Keratinocyte (primary cell): ENCODE measurements at regions not wholly inside any gene's neighbourhood (a gene's known extent, or its start where the extent isn't known, plus 50 kb on each side); places are given as distances from the start of the nearest gene placed in this dataset.

Experiments used
- DNase-seq: peaks from one replicate; pipeline ENCODE4 v3.0.0-alpha.2; 2011; ENCODE audit warnings: low read depth, missing footprints, low spot score
- FAIRE-seq: peaks from 2 replicates; lab custom pipeline; 2011; peaks lifted over from hg19 to GRCh38; lab: Jason Lieb, UNC
- H2AFZ ChIP-seq: 2 replicates; pipeline ENCODE4 v1.6.0; 2012; ENCODE audit warnings: low read length, control low read depth, inconsistent platforms; ENCODE audit not compliant: control insufficient read depth
- H3K27ac ChIP-seq: 2 replicates; pipeline ENCODE4 v1.5.1; 2011; ENCODE audit warnings: low read length; ENCODE audit not compliant: control insufficient read depth, insufficient read depth
- H3K27me3 ChIP-seq: 3 replicates; pipeline ENCODE4 v1.6.0; 2011; ENCODE audit warnings: low read length; ENCODE audit not compliant: control insufficient read depth, insufficient read depth; ENCODE audit errors: extremely low read depth
- H3K36me3 ChIP-seq, 2 experiments: 2 replicates in 1 of 2; 3 replicates in 1 of 2; pipeline ENCODE4 v1.5.1; 2011; ENCODE audit warnings: low read length in 2 of 2, mild to moderate bottlenecking in 1 of 2; ENCODE audit not compliant: control insufficient read depth in 2 of 2, insufficient read depth in 2 of 2; ENCODE audit errors: extremely low read depth in 1 of 2
- H3K4me1 ChIP-seq: 3 replicates; pipeline ENCODE4 v1.5.1; 2011; ENCODE audit warnings: low read length; ENCODE audit not compliant: control insufficient read depth, insufficient read depth; ENCODE audit errors: extremely low read depth
- H3K4me2 ChIP-seq: 3 replicates; pipeline ENCODE4 v1.6.0; 2011; ENCODE audit warnings: low read depth, low read length; ENCODE audit not compliant: control insufficient read depth, insufficient read depth; ENCODE audit errors: extremely low read depth
- H3K4me3 ChIP-seq, 3 experiments: fragments of 200-600 bp in 1 of 3; sonication (generic) in 1 of 3; 2 replicates in 2 of 3; 3 replicates in 1 of 3; pipeline ENCODE4 v1.5.1; 2011 to 2016; ENCODE audit warnings: low read length in 3 of 3, mild to moderate bottlenecking in 3 of 3, control low read depth in 2 of 3, inconsistent platforms in 1 of 3, low read depth in 1 of 3, mixed read lengths in 1 of 3, mixed run types in 1 of 3, moderate library complexity in 1 of 3; ENCODE audit not compliant: control insufficient read depth in 2 of 3, insufficient read depth in 2 of 3; ENCODE audit errors: extremely low read depth in 1 of 3
- H3K79me2 ChIP-seq: 2 replicates; pipeline ENCODE4 v1.6.0; 2012; ENCODE audit warnings: low read length; ENCODE audit not compliant: control insufficient read depth, insufficient read depth
- H3K9ac ChIP-seq: 3 replicates; pipeline ENCODE4 v1.6.0; 2011; ENCODE audit warnings: low read length; ENCODE audit not compliant: control insufficient read depth, insufficient read depth; ENCODE audit errors: extremely low read depth
- H3K9me1 ChIP-seq: 3 replicates; pipeline ENCODE4 v1.6.0; 2011; ENCODE audit warnings: low read length; ENCODE audit not compliant: control insufficient read depth, insufficient read depth; ENCODE audit errors: extremely low read depth
- H3K9me3 ChIP-seq: 2 replicates; pipeline ENCODE4 v1.5.1; 2012; ENCODE audit warnings: low read depth, low read length; ENCODE audit not compliant: control insufficient read depth
- H4K20me1 ChIP-seq: 3 replicates; pipeline ENCODE4 v1.6.0; 2011; ENCODE audit warnings: low read length; ENCODE audit not compliant: control insufficient read depth, insufficient read depth; ENCODE audit errors: extremely low read depth
- CTCF ChIP-seq, 3 experiments: IDR thresholded peaks in 1 of 3; conservative IDR thresholded peaks in 1 of 3; optimal IDR thresholded peaks in 1 of 3; 2 replicates in 2 of 3; 3 replicates in 1 of 3; pipeline versions ENCODE3 to v1.5.1; 2011; ENCODE audit warnings: low read length in 3 of 3, mild to moderate bottlenecking in 3 of 3, moderate library complexity in 2 of 3, control low read depth in 1 of 3, inconsistent platforms in 1 of 3; ENCODE audit not compliant: insufficient read depth in 2 of 3; ENCODE audit errors: extremely low read depth in 1 of 3
- EZH2 ChIP-seq: IDR thresholded peaks from one replicate; pipeline ENCODE4 v1.6.1; 2012; ENCODE audit warnings: inconsistent platforms, mild to moderate bottlenecking, low read length, moderate library complexity
- dilution Hi-C: fragments of 300-500 bp; cut with MboI; formaldehyde crosslinking; loops from one replicate; pipeline ENCODE4 v1.7.0; 2020; ENCODE audit warnings: low sequenced_read_pairs; ENCODE audit not compliant: extremely low pct_ligation_motif_present

DNA sequence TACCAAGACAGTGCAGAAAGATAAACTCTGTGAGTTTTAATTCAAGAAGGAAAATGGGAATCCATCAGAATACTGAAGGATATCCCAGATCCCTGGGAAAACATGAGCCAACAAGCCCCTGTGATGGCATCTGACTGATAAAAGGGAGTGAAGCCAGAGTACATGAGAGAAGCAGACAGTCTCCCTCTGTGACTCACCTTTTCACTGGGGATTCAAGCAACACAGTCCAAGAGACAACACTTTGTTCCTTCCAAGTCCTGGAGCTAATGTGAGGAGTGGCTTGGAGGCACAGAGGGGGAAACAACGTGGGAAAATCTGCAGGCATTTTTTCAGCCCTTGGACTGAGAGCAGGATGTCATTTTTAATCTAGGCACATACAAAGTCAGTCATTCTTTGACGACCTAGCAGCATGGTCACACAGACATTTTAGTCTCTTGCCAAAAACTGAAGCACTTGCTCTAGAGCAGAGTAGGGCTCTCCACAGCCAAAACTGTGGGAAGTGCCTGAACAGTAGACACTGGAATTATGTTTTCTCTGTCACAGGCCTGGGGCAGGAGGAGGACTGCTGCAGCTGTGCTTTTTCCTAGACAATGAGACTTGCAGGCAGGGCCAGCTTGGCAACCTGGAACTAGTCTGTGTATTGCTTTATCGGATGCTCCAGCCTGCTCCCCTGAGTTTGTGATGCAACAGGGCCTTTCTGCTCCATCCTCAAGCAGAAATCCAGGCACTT is 465.0 kb upstream of the GJE1 start:
- Histone ChIP-seq H3K79me2 (no peaks in the 10 kb centered on the region), H3K9ac (peak overlapping the region; percentile 16), H3K9me3 (no peaks in the 10 kb centered on the region), H3K27me3 (no peaks in the 10 kb centered on the region), H3K4me2 (peak overlapping the region; percentile 25), H3K9me1 (no peaks in the 10 kb centered on the region), H3K36me3 (no peaks in the 10 kb centered on the region), H3K27ac (no peak overlapping the region), H3K4me1 (peaks cover 11% of the 10 kb centered on the region), H3K4me3 (no peak overlapping the region), H2AFZ (peak overlapping the region; percentile 21), H4K20me1 (no peaks in the 10 kb centered on the region)
- TF ChIP-seq EZH2 (no peak), CTCF (optimal IDR thresholded peaks at IDR 0.05 in 1 of 3, IDR thresholded peaks at IDR 0.05 in 1 of 3, conservative IDR thresholded peaks at IDR 0.05 in 1 of 3; ENCODE audit: extremely low read depth in 1 of 3, insufficient read depth in 2 of 3, low read length in 3 of 3) (no peak)
- dilution Hi-C loops, result no loop called here
- FAIRE-seq (peak; percentile 95), DNase-seq (no peak)

DNA sequence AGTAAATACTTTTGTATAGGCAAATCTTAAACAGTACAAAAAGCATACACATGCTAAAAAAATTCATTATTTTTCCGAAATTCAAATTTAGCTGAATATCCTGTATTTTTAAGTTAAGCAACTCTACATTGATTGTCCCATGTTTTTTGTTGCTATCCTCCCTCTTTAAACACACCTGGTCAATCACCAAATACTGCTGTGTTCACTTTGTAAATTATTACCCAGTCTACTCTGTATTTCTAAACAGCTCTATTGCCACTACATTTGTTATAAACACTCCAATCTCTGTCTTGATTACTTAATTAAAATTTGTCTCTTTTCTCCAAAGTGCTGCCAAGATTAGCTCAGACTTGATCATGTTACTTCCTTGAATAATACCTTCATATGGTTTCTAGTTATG is 466.5 kb upstream of the GJE1 start:
- H2AFZ ChIP-seq, result no peak overlapping the region
- no peak overlapping the region for H3K4me2 ChIP-seq
- no peaks in the 10 kb centered on the region for H3K27me3 ChIP-seq
- H3K4me1 ChIP-seq, result peaks cover 11% of the 10 kb centered on the region
- no peaks in the 10 kb centered on the region for H3K9me1 ChIP-seq
- H3K9me3 ChIP-seq, result no peaks in the 10 kb centered on the region
- H3K27ac ChIP-seq, result no peak overlapping the region
- H3K79me2 ChIP-seq, result no peaks in the 10 kb centered on the region
- H3K9ac ChIP-seq, result no peak overlapping the region
- no peak for FAIRE-seq
- H3K4me3 ChIP-seq, result no peak overlapping the region
- no peaks in the 10 kb centered on the region for H4K20me1 ChIP-seq
- TF ChIP-seq EZH2 (no peak), CTCF (optimal IDR thresholded peaks at IDR 0.05 in 1 of 3, IDR thresholded peaks at IDR 0.05 in 1 of 3, conservative IDR thresholded peaks at IDR 0.05 in 1 of 3; ENCODE audit: extremely low read depth in 1 of 3, insufficient read depth in 2 of 3, low read length in 3 of 3) (no peak)
- H3K36me3 ChIP-seq, result no peaks in the 10 kb centered on the region
- dilution Hi-C loops, result no loop called here
- no peak for DNase-seq
